Hematopoietic multipotent progenitor cell treated with erythropoietin and hydrocortisone succinate and interleukin-3 and kit ligand, for 17 days (in vitro differentiated cells): ENCODE measurements at regions not wholly inside any gene's neighbourhood (a gene's known extent, or its start where the extent isn't known, plus 50 kb on each side); places are given as distances from the start of the nearest gene placed in this dataset.

ENCODE experiments used
- DNase-seq: peaks from one replicate; pipeline ENCODE4 v3.0.0-alpha.2; 2015; ENCODE audit warnings: low spot score

GRCh38 chr7:51367614-51367968 lies 51.0 kb upstream of the COBL start:
- DNase-seq, result no peak

- no peak for DNase-seq
Observed at GRCh38 chr7:51366930-51367613, 50.5 kb upstream of the COBL start.
